ENCODE measurements at regions not wholly inside any gene's neighbourhood (a gene's known extent, or its start where the extent isn't known, plus 50 kb on each side); places are given as distances from the start of the nearest gene placed in this dataset.

- DNase-seq, result no peak
- no peaks in the 10 kb centered on the region for H3K36me3 ChIP-seq
- no peak overlapping the region for H3K4me3 ChIP-seq
- H3K9me3 ChIP-seq, result no peaks in the 10 kb centered on the region
- no peaks in the 10 kb centered on the region for H3K4me1 ChIP-seq
- intact Hi-C loops (cut with DNase I; ENCODE audit: low total_unique reads), result no loop called here
- no peak overlapping the region for H3K27ac ChIP-seq
- TF ChIP-seq CTCF (IDR thresholded peaks at IDR 0.05), result no peak
- no peaks in the 10 kb centered on the region for H3K27me3 ChIP-seq
Observed at GRCh38 chr11:127678631-127679030, 678.1 kb upstream of the KIRREL3 start.

GRCh38 chr11:127677660-127678425 lies 677.3 kb upstream of the KIRREL3 start:
- Histone ChIP-seq H3K27ac (no peak overlapping the region), H3K4me1 (no peaks in the 10 kb centered on the region), H3K27me3 (no peaks in the 10 kb centered on the region), H3K36me3 (no peaks in the 10 kb centered on the region), H3K4me3 (no peak overlapping the region), H3K9me3 (no peaks in the 10 kb centered on the region)
- intact Hi-C loops (cut with DNase I; ENCODE audit: low total_unique reads), result no loop called here
- DNase-seq, result no peak
- no peak for TF ChIP-seq CTCF (IDR thresholded peaks at IDR 0.05)

- no peak for DNase-seq
- no peaks in the 10 kb centered on the region for H3K9me3 ChIP-seq
- H3K4me3 ChIP-seq, result no peak overlapping the region
- no peak for TF ChIP-seq CTCF (IDR thresholded peaks at IDR 0.05)
- intact Hi-C loops (cut with DNase I; ENCODE audit: low total_unique reads), result no loop called here
- no peaks in the 10 kb centered on the region for H3K4me1 ChIP-seq
- H3K27me3 ChIP-seq, result no peaks in the 10 kb centered on the region
- H3K27ac ChIP-seq, result no peak overlapping the region
- no peaks in the 10 kb centered on the region for H3K36me3 ChIP-seq
Observed at GRCh38 chr11:127675581-127675980, 675.0 kb upstream of the KIRREL3 start.

GRCh38 chr11:127674754-127675153 lies 674.2 kb upstream of the KIRREL3 start:
- intact Hi-C loops (cut with DNase I; ENCODE audit: low total_unique reads), result no loop called here
- no peaks in the 10 kb centered on the region for H3K27me3 ChIP-seq
- H3K36me3 ChIP-seq, result no peaks in the 10 kb centered on the region
- H3K4me1 ChIP-seq, result no peaks in the 10 kb centered on the region
- no peak for DNase-seq
- no peaks in the 10 kb centered on the region for H3K9me3 ChIP-seq
- no peak overlapping the region for H3K4me3 ChIP-seq
- no peak for TF ChIP-seq CTCF (IDR thresholded peaks at IDR 0.05)
- no peak overlapping the region for H3K27ac ChIP-seq

GRCh38 chr11:127670374-127671119 lies 670.0 kb upstream of the KIRREL3 start:
- DNase-seq, result no peak
- Histone ChIP-seq H3K4me3 (no peak overlapping the region), H3K9me3 (peaks cover 0 to 4% (median 0%) of the 10 kb centered on the region in 3 donors), H3K27me3 (no peaks in the 10 kb centered on the region), H3K4me1 (no peaks in the 10 kb centered on the region), H3K27ac (no peak overlapping the region), H3K36me3 (no peaks in the 10 kb centered on the region)
- TF ChIP-seq CTCF (IDR thresholded peaks at IDR 0.05), result no peak
- intact Hi-C loops (cut with DNase I; ENCODE audit: low total_unique reads), result no loop called here

Data from tibial artery (tissue), 4 donors.